GM19025 (cell line): ENCODE measurements at regions not wholly inside any gene's neighbourhood (a gene's known extent, or its start where the extent isn't known, plus 50 kb on each side); places are given as distances from the start of the nearest gene placed in this dataset.

Source experiments
- ATAC-seq: cut with Tn5 transposase; IDR thresholded peaks from one replicate; pipeline ENCODE4 v1.9.1; 2021; ENCODE audit warnings: mild to moderate bottlenecking, low read depth, moderate library complexity; ENCODE audit not compliant: unreplicated experiment

- no peak for ATAC-seq
Measured at GRCh38 chr12:89919241-89919906, 210.7 kb upstream of the ATP2B1 start.

GRCh38 chr12:89918172-89918846 lies 209.7 kb upstream of the ATP2B1 start:
- no peak for ATAC-seq

- ATAC-seq, result no peak
Measured at GRCh38 chr12:89909753-89910152, 201.1 kb upstream of the ATP2B1 start.

- no peak for ATAC-seq
Measured at GRCh38 chr12:89907659-89908058, 199.0 kb upstream of the ATP2B1 start.

GRCh38 chr12:89906824-89907223 lies 198.2 kb upstream of the ATP2B1 start:
- no peak for ATAC-seq

GRCh38 chr12:89906178-89906577 lies 197.5 kb upstream of the ATP2B1 start:
- ATAC-seq, result no peak

GRCh38 chr12:89901906-89902642 lies 193.4 kb upstream of the ATP2B1 start:
- ATAC-seq, result no peak

- no peak for ATAC-seq
Measured at GRCh38 chr12:89901319-89901718, 192.7 kb upstream of the ATP2B1 start.

GRCh38 chr12:89899651-89900050 lies 191.0 kb upstream of the ATP2B1 start:
- ATAC-seq, result no peak

GRCh38 chr12:89895591-89895990 lies 187.0 kb upstream of the ATP2B1 start:
- no peak for ATAC-seq

- ATAC-seq, result no peak
Measured at GRCh38 chr12:89895101-89895500, 186.5 kb upstream of the ATP2B1 start.

GRCh38 chr12:89893972-89894706 lies 185.5 kb upstream of the ATP2B1 start:
- ATAC-seq, result no peak

GRCh38 chr12:89892436-89892835 lies 183.8 kb upstream of the ATP2B1 start:
- no peak for ATAC-seq

- no peak for ATAC-seq
Measured at GRCh38 chr12:89891933-89892332, 183.3 kb upstream of the ATP2B1 start.

- no peak for ATAC-seq
Measured at GRCh38 chr12:89890161-89890560, 181.5 kb upstream of the ATP2B1 start.

GRCh38 chr12:89889062-89889461 lies 180.4 kb upstream of the ATP2B1 start:
- ATAC-seq, result no peak

GRCh38 chr12:89884952-89885351 lies 176.3 kb upstream of the ATP2B1 start:
- ATAC-seq, result no peak

- ATAC-seq, result no peak
Measured at GRCh38 chr12:89884416-89884898, 175.8 kb upstream of the ATP2B1 start.

- no peak for ATAC-seq
Measured at GRCh38 chr12:89883630-89884389, 175.2 kb upstream of the ATP2B1 start.

GRCh38 chr12:89882792-89883191 lies 174.2 kb upstream of the ATP2B1 start:
- no peak for ATAC-seq
